DOHH2 (cell line): ENCODE measurements at regions not wholly inside any gene's neighbourhood (a gene's known extent, or its start where the extent isn't known, plus 50 kb on each side); places are given as distances from the start of the nearest gene placed in this dataset.

ENCODE experiments used
- H3F3A ChIP-seq: fragments of 200-600 bp; sonication (generic), shearing (Covaris generic); 2 replicates; pipeline ENCODE4 v1.6.0; 2016; ENCODE audit warnings: antibody characterized with exemption, mild to moderate bottlenecking; ENCODE audit not compliant: control insufficient read depth, insufficient read depth
- H3K27ac ChIP-seq: fragments of 200-600 bp; sonication (generic); 2 replicates; pipeline ENCODE4 v1.5.1; 2014; ENCODE audit warnings: low read depth, mild to moderate bottlenecking, low read length, moderate library complexity
- H3K27me3 ChIP-seq: fragments of 200-600 bp; sonication (generic); 2 replicates; pipeline ENCODE4 v1.6.1; 2014; ENCODE audit warnings: mild to moderate bottlenecking, low read length, mixed read lengths; ENCODE audit not compliant: control insufficient read depth
- H3K36me3 ChIP-seq: fragments of 200-600 bp; sonication (generic); 2 replicates; pipeline ENCODE4 v1.6.1; 2014; ENCODE audit warnings: mild to moderate bottlenecking, low read length, moderate library complexity, mixed read lengths; ENCODE audit not compliant: control insufficient read depth
- H3K4me1 ChIP-seq: fragments of 200-600 bp; sonication (generic); 2 replicates; pipeline ENCODE4 v1.6.1; 2014; ENCODE audit warnings: mild to moderate bottlenecking, low read length, mixed read lengths; ENCODE audit not compliant: control insufficient read depth
- H3K4me2 ChIP-seq: fragments of 200-600 bp; sonication (generic); 2 replicates; pipeline ENCODE4 v1.6.0; 2014; ENCODE audit warnings: mild to moderate bottlenecking, low read length, moderate library complexity
- H3K4me3 ChIP-seq: fragments of 200-600 bp; sonication (generic); 2 replicates; pipeline ENCODE4 v1.5.1; 2014; ENCODE audit warnings: mild to moderate bottlenecking, low read length, mixed read lengths
- H3K79me2 ChIP-seq: fragments of 200-600 bp; sonication (generic); 2 replicates; pipeline ENCODE4 v1.6.1; 2014; ENCODE audit warnings: mild to moderate bottlenecking, low read length, mixed read lengths; ENCODE audit not compliant: control insufficient read depth
- H3K9me2 ChIP-seq: fragments of 200-600 bp; sonication (generic); replicated peaks from 2 replicates; pipeline ENCODE4 v1.6.1; 2014; ENCODE audit warnings: mild to moderate bottlenecking, low read length, mixed read lengths; ENCODE audit not compliant: control insufficient read depth
- H3K9me3 ChIP-seq: fragments of 200-600 bp; sonication (generic); 2 replicates; pipeline ENCODE4 v1.6.1; 2014; ENCODE audit warnings: antibody characterized with exemption, low read length, mixed read lengths; ENCODE audit not compliant: control insufficient read depth, insufficient read depth
- H4K20me1 ChIP-seq: fragments of 200-600 bp; sonication (generic); 2 replicates; pipeline ENCODE4 v1.6.0; 2014; ENCODE audit warnings: low read depth, mild to moderate bottlenecking, antibody characterized with exemption, low read length, moderate library complexity; ENCODE audit not compliant: control insufficient read depth, insufficient read depth
- CTCF ChIP-seq: fragments of 200-600 bp; sonication (generic); IDR thresholded peaks from one replicate; pipeline ENCODE4 v1.5.1; 2014; ENCODE audit warnings: antibody characterized with exemption, mild to moderate bottlenecking, low read depth, low read length; ENCODE audit not compliant: poor library complexity, severe bottlenecking
- EZH2phosphoT487 ChIP-seq: fragments of 200-600 bp; sonication (generic); IDR thresholded peaks from 2 replicates; pipeline ENCODE4 v1.6.1; 2017; ENCODE audit warnings: borderline replicate concordance, mild to moderate bottlenecking, antibody characterized with exemption, low read length, moderate library complexity, mixed read lengths

GRCh38 chr5:60517850-60518249, 182.1 kb downstream of the DEPDC1B start:
- H3K27me3 ChIP-seq = no peaks in the 10 kb centered on the region
- no peaks in the 10 kb centered on the region for H4K20me1 ChIP-seq
- H3K4me3 ChIP-seq = no peak overlapping the region
- peaks cover 15% of the 10 kb centered on the region for H3F3A ChIP-seq
- peaks cover 50% of the 10 kb centered on the region for H3K79me2 ChIP-seq
- H3K9me3 ChIP-seq = peaks cover 6% of the 10 kb centered on the region; the same call in 1 of the 2 replicates
- peaks cover 15% of the 10 kb centered on the region for H3K36me3 ChIP-seq
- H3K9me2 ChIP-seq = no peaks in the 10 kb centered on the region
- H3K4me2 ChIP-seq = no peak overlapping the region; the same call in 1 of the 2 replicates
- peaks cover 66% of the 10 kb centered on the region for H3K4me1 ChIP-seq
- H3K27ac ChIP-seq = no peak overlapping the region
- no peak for TF ChIP-seq CTCF
- no peak for TF ChIP-seq EZH2phosphoT487

- Histone ChIP-seq H3K4me2 (no peak overlapping the region), H3K4me1 (peaks cover 62% of the 10 kb centered on the region), H3K79me2 (peaks cover 55% of the 10 kb centered on the region)
Observed at GRCh38 chr5:60517094-60517694, 182.8 kb downstream of the DEPDC1B start.

GRCh38 chr5:60516688-60517087, 183.3 kb downstream of the DEPDC1B start:
- TF ChIP-seq CTCF (no peak), EZH2phosphoT487 (no peak)
- H3K4me1 ChIP-seq = peaks cover 57% of the 10 kb centered on the region

More at GRCh38 chr5:60517094-60517694, 182.8 kb downstream of the DEPDC1B start:
- H3K9me3 ChIP-seq = peaks cover 6% of the 10 kb centered on the region; the same call in 1 of the 2 replicates
- H3K27me3 ChIP-seq = no peaks in the 10 kb centered on the region
- peaks cover 15% of the 10 kb centered on the region for H3K36me3 ChIP-seq
- H3K9me2 ChIP-seq = no peaks in the 10 kb centered on the region
- no peak overlapping the region for H3K27ac ChIP-seq
- no peaks in the 10 kb centered on the region for H4K20me1 ChIP-seq
- H3K4me3 ChIP-seq = no peak overlapping the region
- peaks cover 10% of the 10 kb centered on the region for H3F3A ChIP-seq
- TF ChIP-seq CTCF = no peak
- no peak for TF ChIP-seq EZH2phosphoT487

More at GRCh38 chr5:60516688-60517087, 183.3 kb downstream of the DEPDC1B start:
- no peak overlapping the region for H3K27ac ChIP-seq
- no peak overlapping the region for H3K4me2 ChIP-seq
- no peaks in the 10 kb centered on the region for H4K20me1 ChIP-seq
- no peaks in the 10 kb centered on the region for H3K27me3 ChIP-seq
- H3K9me3 ChIP-seq = peaks cover 6% of the 10 kb centered on the region; the same call in 1 of the 2 replicates
- H3K4me3 ChIP-seq = no peak overlapping the region
- H3K36me3 ChIP-seq = peaks cover 15% of the 10 kb centered on the region
- peaks cover 5% of the 10 kb centered on the region for H3F3A ChIP-seq
- H3K9me2 ChIP-seq = no peaks in the 10 kb centered on the region
- H3K79me2 ChIP-seq = peaks cover 57% of the 10 kb centered on the region
